HT1080 (cell line): ENCODE measurements at regions not wholly inside any gene's neighbourhood (a gene's known extent, or its start where the extent isn't known, plus 50 kb on each side); places are given as distances from the start of the nearest gene placed in this dataset.
"Not testable (repeated sequence)": the region's sequence is repeated elsewhere in the genome, so short reads cannot be mapped to it uniquely, and the experiment has no call there.

Experiments
- DNase-seq: peaks from one replicate; pipeline ENCODE4 v3.0.0-alpha.2; 2015; ENCODE audit warnings: low read depth

DNA sequence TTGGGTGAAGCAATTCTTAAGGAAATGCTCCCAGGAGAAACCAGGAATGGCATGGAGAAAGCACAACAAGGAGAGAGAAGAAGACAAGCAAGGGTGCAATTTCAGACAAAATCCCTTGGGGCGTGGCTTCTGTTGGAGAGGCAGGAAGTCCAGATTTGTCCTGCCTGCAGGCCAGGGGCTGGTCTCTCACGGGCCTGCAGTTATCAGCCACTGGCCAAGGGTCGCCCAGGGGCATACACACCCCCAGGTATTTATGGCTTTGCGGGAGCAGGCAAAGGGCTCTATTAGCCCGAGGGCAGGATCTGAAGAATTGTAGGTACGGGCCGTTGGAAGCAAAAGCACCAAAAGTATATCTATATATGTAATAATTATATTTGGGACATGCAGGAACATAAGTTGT is 87.7 kb downstream of the IYD start:
- no peak for DNase-seq

DNA sequence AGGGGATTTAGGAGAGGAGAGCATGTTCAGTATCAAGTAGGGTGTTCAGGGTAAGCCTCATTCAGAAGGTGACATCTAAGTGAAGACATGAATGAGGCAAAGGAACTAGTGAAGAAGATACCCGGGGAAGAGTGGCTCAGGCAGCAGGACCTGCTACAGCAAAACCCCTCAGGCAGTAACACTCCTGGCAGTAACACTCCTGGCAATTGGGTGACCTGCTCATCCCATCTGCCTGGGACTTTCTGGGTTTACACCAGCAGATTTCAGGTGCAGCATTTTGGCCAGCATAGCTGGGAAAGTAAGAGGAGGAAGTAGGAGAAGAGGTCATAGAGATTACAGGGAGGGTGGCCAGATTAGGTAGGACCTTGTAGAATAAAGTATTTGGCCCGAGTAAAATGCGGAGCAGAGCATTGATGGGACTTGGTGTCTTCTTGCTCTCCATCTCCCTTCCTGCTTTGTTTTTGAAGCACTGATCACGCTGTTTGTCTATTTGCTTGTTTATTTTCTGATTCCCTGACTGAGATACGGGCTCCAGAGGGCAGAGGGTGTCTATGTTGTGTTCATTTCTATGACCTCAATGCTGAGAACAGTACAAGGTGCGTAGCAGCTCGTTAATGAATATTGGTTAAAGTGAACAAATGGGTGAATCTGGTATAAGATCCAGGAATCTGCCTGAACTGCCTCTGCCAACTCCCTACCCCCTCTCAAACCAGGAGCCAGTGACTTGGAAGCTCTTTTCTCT is 88.3 kb downstream of the IYD start:
- DNase-seq: no peak

GRCh38 chr6:150458579-150458978 is 89.8 kb downstream of the IYD start:
- no peak for DNase-seq

GRCh38 chr6:150463852-150464251 is 95.0 kb downstream of the IYD start:
- no peak for DNase-seq

DNA sequence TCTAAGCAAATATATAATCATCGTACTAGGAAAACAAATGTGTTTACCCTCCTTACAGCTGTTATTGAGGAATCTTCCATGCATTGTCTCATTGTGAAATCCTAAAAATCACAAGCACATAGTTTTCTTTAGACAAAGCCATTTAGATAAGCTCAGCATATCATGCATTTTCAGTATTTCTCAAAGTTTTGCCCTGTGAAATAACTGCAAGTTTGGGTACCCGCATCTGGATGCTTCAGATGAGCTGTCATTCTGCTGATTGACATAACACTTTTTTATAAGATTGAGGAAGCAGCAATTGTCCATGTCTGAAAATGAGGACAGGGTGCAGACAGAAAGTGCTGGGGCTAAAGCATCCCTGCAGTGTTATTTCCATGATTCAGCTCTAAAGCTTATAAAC is 96.2 kb downstream of the IYD start:
- no peak for DNase-seq

DNA sequence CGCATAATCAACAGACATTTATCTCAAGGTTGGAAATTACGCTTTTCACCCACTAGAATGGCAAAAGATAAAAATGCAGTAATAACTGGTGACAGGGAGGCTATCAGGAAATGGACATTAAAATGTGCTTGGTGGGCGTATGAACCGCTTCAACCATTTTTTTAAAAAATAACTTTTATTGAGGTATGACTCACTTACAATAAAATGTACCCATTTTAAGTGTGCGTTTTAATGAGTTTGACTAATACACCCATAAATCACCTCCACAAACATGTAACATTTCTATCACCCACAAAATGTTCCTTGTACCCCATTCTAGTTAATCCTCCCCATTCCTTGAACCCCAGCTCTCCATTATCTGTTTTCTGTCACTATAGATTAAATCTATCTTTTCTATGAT is 96.8 kb downstream of the IYD start:
- no peak for DNase-seq

DNA sequence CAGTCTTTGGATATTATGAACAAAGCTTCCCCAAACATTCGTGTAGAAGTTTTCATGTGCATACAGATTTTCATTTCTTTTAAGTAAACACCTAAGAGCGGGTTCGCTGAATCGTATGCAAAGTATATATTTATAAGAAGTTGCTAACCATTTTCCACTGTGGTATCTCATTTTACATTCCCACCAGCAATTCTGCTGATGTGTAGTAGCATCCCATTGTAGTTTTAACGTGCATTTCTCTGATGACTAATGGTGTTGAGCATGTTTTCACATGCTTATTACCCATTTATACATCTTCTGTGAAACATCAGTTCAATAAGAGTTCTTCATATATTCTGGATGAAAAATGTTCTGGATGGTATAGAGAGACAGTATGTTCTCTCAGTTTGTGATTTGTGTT is 97.4 kb downstream of the IYD start:
- no peak for DNase-seq

GRCh38 chr6:150470131-150470530 is 101.3 kb downstream of the IYD start:
- DNase-seq: no peak

GRCh38 chr6:150470960-150471665 is 102.3 kb downstream of the IYD start:
- DNase-seq: no peak

GRCh38 chr6:150478656-150479545 is 110.1 kb downstream of the IYD start:
- DNase-seq: no peak

DNA sequence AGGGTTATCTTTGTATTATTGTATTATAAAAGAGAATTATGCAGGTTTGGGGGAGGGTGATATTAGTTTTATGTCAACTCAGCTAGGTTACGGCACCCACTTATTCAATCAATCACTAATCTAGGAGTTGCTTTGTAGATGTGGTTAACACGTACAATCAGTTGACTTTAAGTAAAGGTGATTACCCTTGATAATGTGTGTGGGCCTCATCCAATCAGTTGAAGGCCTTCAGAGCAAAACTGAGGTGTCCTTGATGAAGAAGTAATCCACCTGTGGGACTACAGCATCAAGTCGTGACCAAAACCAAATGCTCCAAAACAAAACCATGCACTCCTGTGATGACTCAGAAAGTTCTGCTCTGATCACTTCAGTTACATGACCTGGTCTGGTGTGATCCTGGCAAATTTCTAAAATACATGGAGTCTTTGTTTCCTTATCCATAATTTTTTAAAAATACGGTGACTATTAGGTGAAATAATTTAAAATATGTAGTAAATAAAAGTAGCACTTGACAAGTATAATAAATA is 114.1 kb downstream of the IYD start:
- DNase-seq: no peak

- no peak for DNase-seq
These were observed 114.3 kb upstream of the PLEKHG1 start for GRCh38 chr6:150485161-150485958.

DNA sequence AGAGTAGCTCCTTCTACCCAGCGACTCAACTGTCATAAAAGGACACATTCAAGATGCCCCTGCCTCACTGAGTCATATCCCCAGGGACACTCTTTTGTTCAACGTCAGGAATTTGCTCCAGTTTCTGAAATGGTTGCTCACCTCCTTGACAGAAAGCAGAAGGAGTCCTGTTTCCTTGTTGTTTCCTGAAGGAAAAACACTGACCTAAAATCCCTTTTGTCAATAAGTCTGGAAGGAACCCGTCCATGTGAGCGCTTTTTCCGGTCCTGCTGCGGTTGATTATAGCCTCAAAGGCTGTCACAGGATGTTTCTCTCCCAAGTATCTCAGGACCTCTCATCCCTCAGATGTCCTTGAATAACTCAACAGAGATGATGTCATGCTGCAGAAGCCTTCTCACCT is 113.6 kb upstream of the PLEKHG1 start:
- no peak for DNase-seq

GRCh38 chr6:150490586-150490985 is 109.1 kb upstream of the PLEKHG1 start:
- peak; percentile 5 for DNase-seq

- DNase-seq: peak; percentile 86
These were observed 108.4 kb upstream of the PLEKHG1 start for GRCh38 chr6:150491131-150491810.

- no peak for DNase-seq
These were observed 107.9 kb upstream of the PLEKHG1 start for GRCh38 chr6:150491811-150492172.

DNA sequence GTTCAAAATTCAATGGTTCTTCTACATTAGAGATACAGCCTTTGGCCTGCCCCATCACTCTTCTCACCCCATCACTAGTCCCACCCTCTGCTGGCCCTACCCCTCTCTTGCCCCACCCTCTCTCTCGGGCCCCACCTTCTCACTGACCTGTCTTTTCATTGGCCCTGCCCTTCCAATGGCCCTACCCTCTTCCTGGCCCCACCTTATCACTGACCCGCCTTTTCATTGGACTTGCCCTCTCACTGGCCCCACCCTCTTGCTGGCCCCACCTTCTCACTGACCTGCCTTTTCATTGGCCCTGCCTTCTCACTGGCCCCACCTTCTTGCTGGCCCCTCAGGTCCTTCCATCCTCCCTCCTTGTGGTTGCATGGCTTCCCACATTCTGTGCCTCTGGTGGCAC is 107.2 kb upstream of the PLEKHG1 start:
- DNase-seq: peak; percentile 95

GRCh38 chr6:150492941-150493340 is 106.7 kb upstream of the PLEKHG1 start:
- DNase-seq: peak; percentile 92

DNA sequence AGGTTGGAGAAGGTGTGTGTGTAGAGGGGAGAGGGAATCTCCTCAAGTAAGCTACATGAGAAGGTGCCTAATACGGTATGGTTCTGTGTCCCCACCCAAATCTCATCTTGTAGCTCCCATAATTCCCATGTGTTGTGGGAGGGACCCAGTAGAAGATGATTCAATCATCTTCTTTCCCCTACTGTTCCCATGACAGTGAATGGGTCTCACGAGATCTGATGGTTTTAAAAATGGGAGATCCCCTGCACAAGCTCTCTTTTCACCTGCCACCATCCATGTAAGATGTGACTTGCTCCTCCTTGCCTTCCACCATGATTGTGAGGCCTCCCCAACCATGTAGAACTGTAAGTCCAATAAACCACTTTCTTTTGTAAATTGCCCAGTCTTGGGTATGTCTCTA is 106.1 kb upstream of the PLEKHG1 start:
- not testable (repeated sequence) for DNase-seq

DNA sequence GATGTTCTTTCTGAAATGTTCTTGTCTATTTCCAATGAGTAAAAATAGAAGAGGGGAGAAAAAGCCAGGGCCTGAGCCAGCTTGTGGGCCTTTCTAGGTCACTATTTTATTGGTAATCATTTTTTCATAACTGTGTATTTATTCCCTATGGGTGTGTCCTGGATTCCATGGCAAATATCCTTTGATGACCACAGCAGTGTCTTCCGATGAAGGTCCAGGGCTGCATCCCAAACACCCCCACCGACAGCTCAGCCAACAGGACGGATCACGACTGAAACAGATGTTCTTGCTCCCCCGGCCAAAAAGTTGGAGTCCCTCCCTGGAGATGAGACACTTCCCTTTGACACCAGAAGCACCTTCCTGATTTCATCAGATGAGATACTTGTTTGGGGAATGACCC is 105.4 kb upstream of the PLEKHG1 start:
- DNase-seq: no peak
